Neuronal stem cell (in vitro differentiated cells): ENCODE measurements at regions not wholly inside any gene's neighbourhood (a gene's known extent, or its start where the extent isn't known, plus 50 kb on each side); places are given as distances from the start of the nearest gene placed in this dataset.

Experiments used
- DNase-seq: peaks from one replicate; pipeline ENCODE4 v3.0.0-alpha.2; 2013; ENCODE audit warnings: low spot score
- H2AFZ ChIP-seq: one replicate; pipeline ENCODE4 v1.6.1; 2013; ENCODE audit warnings: mild to moderate bottlenecking, low read length, inconsistent platforms
- H2AK5ac ChIP-seq: 2 replicates; pipeline ENCODE4 v1.6.1; 2013; ENCODE audit warnings: low read depth, mild to moderate bottlenecking, inconsistent platforms, low read length, moderate library complexity, mixed read lengths
- H2BK120ac ChIP-seq: 2 replicates; pipeline ENCODE4 v1.6.1; 2013; ENCODE audit warnings: low read depth, mild to moderate bottlenecking, inconsistent platforms, low read length, moderate library complexity, mixed read lengths
- H2BK12ac ChIP-seq: one replicate; pipeline ENCODE4 v1.6.1; 2013; ENCODE audit warnings: low read length, inconsistent platforms
- H2BK15ac ChIP-seq: 2 replicates; pipeline ENCODE4 v1.6.1; 2013; ENCODE audit warnings: mild to moderate bottlenecking, low read length, inconsistent platforms, mixed read lengths
- H2BK5ac ChIP-seq: one replicate; pipeline ENCODE4 v1.6.1; 2013; ENCODE audit warnings: inconsistent platforms, mild to moderate bottlenecking, low read length, moderate library complexity
- H3K14ac ChIP-seq: one replicate; pipeline ENCODE4 v1.6.1; 2013; ENCODE audit warnings: low read length, inconsistent platforms
- H3K18ac ChIP-seq: 2 replicates; pipeline ENCODE4 v1.6.1; 2013; ENCODE audit warnings: low read length, inconsistent platforms
- H3K23ac ChIP-seq: 2 replicates; pipeline ENCODE4 v1.6.1; 2013; ENCODE audit warnings: low read depth, mild to moderate bottlenecking, mixed read lengths, low read length, inconsistent platforms; ENCODE audit not compliant: poor library complexity
- H3K27ac ChIP-seq: replicated peaks from 3 replicates; pipeline ENCODE4 v1.5.1; 2013; ENCODE audit warnings: low read length, inconsistent platforms
- H3K27me3 ChIP-seq, 3 experiments: 2 replicates each; pipeline ENCODE4 v1.6.1; 2013; ENCODE audit warnings: low read length in 3 of 3, mild to moderate bottlenecking in 2 of 3, inconsistent platforms in 1 of 3, low read depth in 1 of 3, mixed read lengths in 1 of 3, moderate library complexity in 1 of 3; ENCODE audit not compliant: control insufficient read depth in 3 of 3, insufficient read depth in 3 of 3
- H3K36me3 ChIP-seq, 2 donors: replicated peaks in 1 of 2; 2 replicates each; pipeline ENCODE4 v1.6.1; 2013; ENCODE audit warnings: low read length in 2 of 2; ENCODE audit not compliant: control insufficient read depth in 2 of 2, insufficient read depth in 2 of 2
- H3K4ac ChIP-seq: 2 replicates; pipeline ENCODE4 v1.6.1; 2013; ENCODE audit warnings: inconsistent platforms, mild to moderate bottlenecking, low read length, moderate library complexity
- H3K4me1 ChIP-seq, 2 donors: 1 replicate in 1 of 2; 2 replicates in 1 of 2; pipeline ENCODE4 v1.6.1; 2013; ENCODE audit warnings: low read length in 2 of 2, low read depth in 1 of 2; ENCODE audit not compliant: control insufficient read depth in 2 of 2, insufficient read depth in 1 of 2
- H3K4me2 ChIP-seq: one replicate; pipeline ENCODE4 v1.6.1; 2013; ENCODE audit warnings: mild to moderate bottlenecking, low read length, inconsistent platforms; ENCODE audit not compliant: insufficient read depth, poor library complexity, severe bottlenecking
- H3K4me3 ChIP-seq, 2 donors: 2 replicates each; pipeline ENCODE4 v1.5.1; 2013; ENCODE audit warnings: low read length in 2 of 2, mild to moderate bottlenecking in 2 of 2, inconsistent platforms in 1 of 2, moderate library complexity in 1 of 2
- H3K79me1 ChIP-seq: one replicate; pipeline ENCODE4 v1.6.1; 2013; ENCODE audit warnings: low read depth, mild to moderate bottlenecking, inconsistent platforms, low read length, moderate library complexity
- H3K9ac ChIP-seq: one replicate; pipeline ENCODE4 v1.6.1; 2013; ENCODE audit warnings: mild to moderate bottlenecking, low read depth, low read length, inconsistent platforms; ENCODE audit not compliant: poor library complexity
- H3K9me3 ChIP-seq, 2 donors: replicated peaks in 1 of 2; 2 replicates each; pipeline versions ENCODE3 to v1.6.1; 2013; ENCODE audit warnings: low read length in 2 of 2, mild to moderate bottlenecking in 2 of 2, inconsistent platforms in 1 of 2, low read depth in 1 of 2, mixed read lengths in 1 of 2, moderate library complexity in 1 of 2; ENCODE audit not compliant: control insufficient read depth in 2 of 2, insufficient read depth in 1 of 2
- H4K8ac ChIP-seq: one replicate; pipeline ENCODE4 v1.6.1; 2013; ENCODE audit warnings: low read depth, mild to moderate bottlenecking, inconsistent platforms, low read length, moderate library complexity
- H4K91ac ChIP-seq: one replicate; pipeline ENCODE4 v1.6.1; 2013; ENCODE audit warnings: low read length, low read depth, mild to moderate bottlenecking, inconsistent platforms; ENCODE audit not compliant: poor library complexity
- WGBS, 2 donors: extraction: QIAGEN DNeasy Blood & Tissue Kit; methylation state at CpG; one replicate each; pipeline ENCODE4 v1.1.7; 2013; ENCODE audit warnings: missing lambda C conversion rate in 2 of 2, mixed read lengths in 1 of 2; ENCODE audit not compliant: insufficient read length in 2 of 2, insufficient replicate concordance in 1 of 2; ENCODE audit errors: extremely low coverage in 2 of 2; 5-methylcytosine and 5-hydroxymethylcytosine counted together

DNA sequence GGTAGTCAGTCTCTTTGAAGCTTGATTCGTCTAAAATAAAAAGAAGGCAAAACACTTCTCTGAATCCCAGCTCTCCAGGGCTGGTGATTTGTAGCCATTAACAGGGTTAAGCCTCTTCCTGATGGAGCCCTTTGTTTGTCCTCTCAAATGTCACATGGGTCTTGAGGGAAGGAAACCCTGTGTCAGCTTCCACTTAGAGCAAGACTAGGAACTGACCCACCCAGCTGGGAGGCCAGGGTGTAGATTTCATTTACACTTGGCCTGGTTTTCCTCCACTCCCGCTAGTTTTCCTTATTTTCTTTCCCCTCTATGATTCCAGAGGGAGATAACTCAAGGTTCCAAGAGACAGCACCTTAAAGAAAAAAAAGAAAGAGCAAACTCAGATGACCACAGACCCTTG, 230.5 kb upstream of the EGLN3 start:
- no peak overlapping the region for H3K9ac ChIP-seq
- H2BK120ac ChIP-seq, result no peak overlapping the region
- H2AFZ ChIP-seq, result no peak overlapping the region
- H2AK5ac ChIP-seq, result no peak overlapping the region
- no CpG with 5 or more reads among the region's 2 CpGs for WGBS, 2 donors
- H3K4ac ChIP-seq, result no peak overlapping the region
- no peak for DNase-seq
- H3K27ac ChIP-seq, result no peak overlapping the region
- H4K91ac ChIP-seq, result no peak overlapping the region
- H3K23ac ChIP-seq, result no peak overlapping the region
- no peak overlapping the region for H3K18ac ChIP-seq
- no peak overlapping the region for H4K8ac ChIP-seq
- no peak overlapping the region for H2BK15ac ChIP-seq
- H3K14ac ChIP-seq, result no peak overlapping the region
- no peak overlapping the region for H2BK5ac ChIP-seq
- no peaks in the 10 kb centered on the region for H3K27me3 ChIP-seq
- H3K79me1 ChIP-seq, result no peaks in the 10 kb centered on the region
- H3K4me3 ChIP-seq, result no peak overlapping the region
- H2BK12ac ChIP-seq, result no peak overlapping the region
- no peaks in the 10 kb centered on the region for H3K9me3 ChIP-seq
- H3K4me2 ChIP-seq, result no peak overlapping the region
- peaks cover 0 to 3% of the 10 kb centered on the region in 2 donors for H3K4me1 ChIP-seq
- no peaks in the 10 kb centered on the region for H3K36me3 ChIP-seq

DNA sequence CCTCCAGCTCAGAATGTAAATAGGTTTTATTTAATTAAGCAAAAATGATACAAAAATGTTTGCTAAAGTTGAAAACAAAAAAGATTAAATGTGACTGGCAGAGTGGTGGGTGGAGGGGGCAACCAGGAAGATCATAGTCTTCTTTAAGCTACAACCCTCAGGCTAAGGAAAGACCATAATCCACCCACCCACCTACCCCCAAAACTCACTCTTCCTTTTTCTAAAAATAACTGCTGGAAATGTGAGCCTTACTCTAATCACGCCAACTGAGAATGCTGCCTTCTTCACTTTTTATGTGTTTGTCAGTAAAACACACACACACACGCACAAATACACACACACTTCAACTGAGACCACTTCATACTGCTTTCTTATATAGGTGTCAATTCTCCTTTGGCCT, 230.0 kb upstream of the EGLN3 start:
- Histone ChIP-seq H3K4me2 (no peak overlapping the region), H3K9ac (no peak overlapping the region), H2BK120ac (no peak overlapping the region), H2AFZ (no peak overlapping the region), H3K27ac (no peak overlapping the region), H4K91ac (no peak overlapping the region), H3K23ac (no peak overlapping the region), H3K4me1 (peaks cover 0 to 3% of the 10 kb centered on the region in 2 donors), H3K18ac (no peak overlapping the region), H3K27me3 (no peaks in the 10 kb centered on the region), H2BK15ac (no peak overlapping the region), H3K36me3 (no peaks in the 10 kb centered on the region), H2BK12ac (no peak overlapping the region), H3K14ac (no peak overlapping the region), H2AK5ac (no peak overlapping the region), H3K4me3 (no peak overlapping the region), H3K4ac (no peak overlapping the region), H3K79me1 (no peaks in the 10 kb centered on the region), H2BK5ac (no peak overlapping the region), H3K9me3 (no peaks in the 10 kb centered on the region), H4K8ac (no peak overlapping the region)
- DNase-seq, result no peak
- WGBS, 2 donors, result no CpG with 5 or more reads among the region's 2 CpGs

DNA sequence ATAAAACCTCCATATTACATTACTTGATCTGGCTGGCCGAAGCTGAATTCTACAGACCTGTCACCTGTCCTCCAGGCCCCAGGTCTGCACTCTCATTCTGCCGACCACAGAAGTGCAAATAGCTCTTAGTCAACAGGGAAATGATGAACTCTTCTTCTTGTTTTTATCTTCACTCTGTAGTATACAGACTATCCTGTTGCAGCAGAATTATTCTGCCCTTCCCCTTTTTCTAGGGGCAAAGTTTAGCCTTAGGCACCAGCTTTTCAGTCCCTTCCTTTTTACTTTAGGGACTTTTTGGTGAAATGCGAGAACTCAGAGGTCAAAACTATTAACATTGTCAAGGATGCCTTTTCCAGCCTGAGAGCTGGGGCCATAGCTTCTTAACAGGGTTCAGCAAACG, 229.6 kb upstream of the EGLN3 start:
- H3K9me3 ChIP-seq, result no peaks in the 10 kb centered on the region
- no peak overlapping the region for H3K9ac ChIP-seq
- no peak overlapping the region for H2AFZ ChIP-seq
- H4K91ac ChIP-seq, result no peak overlapping the region
- H3K27me3 ChIP-seq, result no peaks in the 10 kb centered on the region
- H2AK5ac ChIP-seq, result no peak overlapping the region
- DNase-seq, result no peak
- H3K36me3 ChIP-seq, result no peaks in the 10 kb centered on the region
- no peaks in the 10 kb centered on the region for H3K79me1 ChIP-seq
- no peak overlapping the region for H3K4me2 ChIP-seq
- H2BK15ac ChIP-seq, result no peak overlapping the region
- no peak overlapping the region for H3K4me3 ChIP-seq
- no peak overlapping the region for H2BK120ac ChIP-seq
- H3K27ac ChIP-seq, result no peak overlapping the region
- no peak overlapping the region for H2BK12ac ChIP-seq
- no peak overlapping the region for H3K14ac ChIP-seq
- no peak overlapping the region for H3K18ac ChIP-seq
- H2BK5ac ChIP-seq, result no peak overlapping the region
- no peak overlapping the region for H4K8ac ChIP-seq
- H3K4me1 ChIP-seq, result peaks cover 0 to 3% of the 10 kb centered on the region in 2 donors
- WGBS, 2 donors, result no CpG with 5 or more reads among the region's 4 CpGs
- H3K23ac ChIP-seq, result no peak overlapping the region
- no peak overlapping the region for H3K4ac ChIP-seq

DNA sequence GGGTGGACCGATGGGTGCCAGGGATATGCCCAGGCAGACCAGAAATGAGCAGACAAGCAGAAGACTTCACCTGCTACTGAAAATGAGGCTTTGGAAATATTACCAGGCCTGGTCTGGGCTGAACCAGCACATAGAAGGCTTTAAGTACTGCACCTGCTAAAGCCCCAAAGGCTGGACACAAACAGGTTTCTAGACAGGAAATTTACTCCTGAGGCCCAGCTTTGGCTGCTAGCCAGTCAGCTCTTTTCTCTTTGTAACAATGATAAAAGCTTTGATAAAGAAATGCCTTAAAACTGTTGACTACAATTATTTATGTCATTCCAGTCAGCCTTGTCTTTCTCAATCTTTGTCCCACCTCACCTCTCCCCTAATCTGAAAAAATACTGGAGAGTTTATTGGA, 228.9 kb upstream of the EGLN3 start:
- Histone ChIP-seq H4K8ac (no peak overlapping the region), H3K14ac (no peak overlapping the region), H3K4me3 (no peak overlapping the region), H3K9ac (no peak overlapping the region), H2BK5ac (no peak overlapping the region), H2BK12ac (no peak overlapping the region), H3K79me1 (no peaks in the 10 kb centered on the region), H3K27me3 (no peaks in the 10 kb centered on the region), H3K4me1 (peaks cover 0 to 3% of the 10 kb centered on the region in 2 donors), H2AK5ac (no peak overlapping the region), H3K18ac (no peak overlapping the region), H4K91ac (no peak overlapping the region), H3K4me2 (no peak overlapping the region), H3K36me3 (no peaks in the 10 kb centered on the region), H3K23ac (no peak overlapping the region), H2AFZ (no peak overlapping the region), H3K4ac (no peak overlapping the region), H2BK120ac (no peak overlapping the region), H2BK15ac (no peak overlapping the region), H3K27ac (no peak overlapping the region), H3K9me3 (no peaks in the 10 kb centered on the region)
- DNase-seq, result no peak
- no CpG with 5 or more reads among the region's 1 CpG for WGBS, 2 donors
